GM12878 (cell line): ENCODE measurements at regions not wholly inside any gene's neighbourhood (a gene's known extent, or its start where the extent isn't known, plus 50 kb on each side); places are given as distances from the start of the nearest gene placed in this dataset.

Source experiments
- IKZF1 ChIP-seq: fragments of 450-650 bp; conservative IDR thresholded peaks from 2 replicates; pipeline ENCODE4 v1.6.1; 2017; ENCODE audit warnings: antibody characterized with exemption, mild to moderate bottlenecking
- POLR2A ChIP-seq: IDR thresholded peaks from 2 replicates; pipeline ENCODE4 v1.6.1; 2011; ENCODE audit warnings: low read depth, mild to moderate bottlenecking, low read length
- SPI1 ChIP-seq: IDR thresholded peaks from 2 replicates; pipeline ENCODE4 v1.6.1; 2011; ENCODE audit warnings: low read depth, mild to moderate bottlenecking, low read length, moderate library complexity, borderline replicate concordance; ENCODE audit not compliant: insufficient read depth

DNA sequence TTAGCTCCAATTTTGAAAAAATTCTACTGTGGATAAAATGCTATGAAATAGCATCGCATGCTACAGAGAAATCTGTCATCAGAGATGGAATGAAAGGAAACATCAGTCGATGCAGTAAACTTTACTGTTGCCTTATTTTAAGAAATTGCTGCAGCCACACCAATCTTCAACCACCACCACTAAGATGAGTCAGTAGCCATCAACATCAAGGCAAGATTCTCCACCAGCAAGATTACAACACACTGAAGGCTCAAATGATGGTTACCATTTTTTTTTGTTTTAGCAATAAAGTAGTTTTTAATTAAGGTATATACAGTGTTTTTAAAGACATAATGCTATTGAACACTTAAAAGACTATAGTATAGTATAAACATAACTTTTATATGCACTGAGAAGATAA is 95.6 kb upstream of the JUN start:
- TF ChIP-seq SPI1 (no peak), IKZF1 (no peak), POLR2A (no peak)
